GM19025 (cell line): ENCODE measurements at regions not wholly inside any gene's neighbourhood (a gene's known extent, or its start where the extent isn't known, plus 50 kb on each side); places are given as distances from the start of the nearest gene placed in this dataset.

Source experiments
- ATAC-seq: cut with Tn5 transposase; IDR thresholded peaks from one replicate; pipeline ENCODE4 v1.9.1; 2021; ENCODE audit warnings: mild to moderate bottlenecking, low read depth, moderate library complexity; ENCODE audit not compliant: unreplicated experiment

GRCh38 chr10:78751716-78752115 lies 317.1 kb upstream of the ZMIZ1 start:
- ATAC-seq = no peak

- ATAC-seq = no peak
These were observed 316.5 kb upstream of the ZMIZ1 start for GRCh38 chr10:78752221-78752620.

GRCh38 chr10:78752708-78753107 lies 316.1 kb upstream of the ZMIZ1 start:
- no peak for ATAC-seq

GRCh38 chr10:78754269-78755062 lies 314.3 kb upstream of the ZMIZ1 start:
- ATAC-seq = no peak

GRCh38 chr10:78755063-78755701 lies 313.6 kb upstream of the ZMIZ1 start:
- ATAC-seq = no peak

- ATAC-seq = no peak
These were observed 312.8 kb upstream of the ZMIZ1 start for GRCh38 chr10:78755877-78756455.

- ATAC-seq = no peak
These were observed 312.0 kb upstream of the ZMIZ1 start for GRCh38 chr10:78756604-78757343.

- no peak for ATAC-seq
These were observed 311.3 kb upstream of the ZMIZ1 start for GRCh38 chr10:78757344-78757925.

- ATAC-seq = no peak
These were observed 310.6 kb upstream of the ZMIZ1 start for GRCh38 chr10:78758176-78758575.

GRCh38 chr10:78759456-78760120 lies 309.2 kb upstream of the ZMIZ1 start:
- no peak for ATAC-seq

GRCh38 chr10:78760463-78761310 lies 308.1 kb upstream of the ZMIZ1 start:
- no peak for ATAC-seq

- ATAC-seq = no peak
These were observed 307.4 kb upstream of the ZMIZ1 start for GRCh38 chr10:78761311-78761781.

- ATAC-seq = no peak
These were observed 306.6 kb upstream of the ZMIZ1 start for GRCh38 chr10:78762086-78762630.

GRCh38 chr10:78763234-78763633 lies 305.5 kb upstream of the ZMIZ1 start:
- no peak for ATAC-seq

GRCh38 chr10:78763651-78764395 lies 304.9 kb upstream of the ZMIZ1 start:
- ATAC-seq = no peak

- no peak for ATAC-seq
These were observed 304.3 kb upstream of the ZMIZ1 start for GRCh38 chr10:78764436-78764835.

GRCh38 chr10:78764846-78765430 lies 303.8 kb upstream of the ZMIZ1 start:
- no peak for ATAC-seq
